Fibroblast of lung (primary cell): ENCODE measurements at regions not wholly inside any gene's neighbourhood (a gene's known extent, or its start where the extent isn't known, plus 50 kb on each side); places are given as distances from the start of the nearest gene placed in this dataset.

Experiments used
- DNase-seq, 2 donors: peaks; one replicate each; pipeline versions ENCODE4 v3.0.0 to v3.0.0-alpha.2; 2010; ENCODE audit warnings: low read depth in 2 of 2
- H2AFZ ChIP-seq: 2 replicates; pipeline ENCODE4 v1.5.1; 2012; ENCODE audit warnings: low read length, control low read depth, inconsistent platforms
- H3K27ac ChIP-seq: 2 replicates; pipeline ENCODE4 v1.5.1; 2011; ENCODE audit warnings: low read length, control low read depth; ENCODE audit not compliant: insufficient read depth
- H3K27me3 ChIP-seq: 2 replicates; pipeline ENCODE4 v1.5.1; 2011; ENCODE audit warnings: mild to moderate bottlenecking, low read length; ENCODE audit not compliant: control insufficient read depth, insufficient read depth
- H3K36me3 ChIP-seq: 2 replicates; pipeline ENCODE4 v1.5.1; 2011; ENCODE audit warnings: low read length; ENCODE audit not compliant: control insufficient read depth, insufficient read depth
- H3K4me1 ChIP-seq: 2 replicates; pipeline ENCODE4 v1.5.1; 2011; ENCODE audit warnings: low read length; ENCODE audit not compliant: control insufficient read depth, insufficient read depth; ENCODE audit errors: extremely low read depth
- H3K4me2 ChIP-seq: 2 replicates; pipeline ENCODE4 v1.5.1; 2011; ENCODE audit warnings: low read length, control low read depth; ENCODE audit not compliant: insufficient read depth; ENCODE audit errors: extremely low read depth
- H3K4me3 ChIP-seq, 4 experiments: fragments of 200-600 bp in 1 of 4; sonication (generic) in 1 of 4; replicated peaks in 1 of 4; 2 replicates each; pipeline ENCODE4 v1.5.1; 2011 to 2016; ENCODE audit warnings: low read length in 4 of 4, low read depth in 3 of 4, mild to moderate bottlenecking in 3 of 4, control low read depth in 2 of 4, inconsistent platforms in 1 of 4, mixed read lengths in 1 of 4; ENCODE audit not compliant: insufficient read depth in 1 of 4; ENCODE audit errors: control extremely low read depth in 1 of 4
- H3K79me2 ChIP-seq: 2 replicates; pipeline ENCODE4 v1.5.1; 2012; ENCODE audit warnings: mild to moderate bottlenecking, low read length, inconsistent platforms; ENCODE audit not compliant: control insufficient read depth, insufficient read depth
- H3K9ac ChIP-seq: 2 replicates; pipeline ENCODE4 v1.5.1; 2011; ENCODE audit warnings: mild to moderate bottlenecking, low read length, control low read depth; ENCODE audit not compliant: insufficient read depth
- H3K9me3 ChIP-seq: 2 replicates; pipeline ENCODE4 v1.5.1; 2012; ENCODE audit warnings: low read depth, low read length; ENCODE audit not compliant: control insufficient read depth, insufficient read depth
- H4K20me1 ChIP-seq: 2 replicates; pipeline ENCODE4 v1.5.1; 2011; ENCODE audit warnings: low read length; ENCODE audit not compliant: control insufficient read depth, insufficient read depth; ENCODE audit errors: extremely low read depth
- EZH2 ChIP-seq: IDR thresholded peaks from 2 replicates; pipeline ENCODE4 v1.5.1; 2012; ENCODE audit warnings: low read length, control low read depth, mild to moderate bottlenecking; ENCODE audit errors: missing control alignments
- TF ChIP-seq, protein P1 (sequence below), 2 donors: IDR thresholded peaks in 1 of 2; conservative IDR thresholded peaks in 1 of 2; 1 replicate in 1 of 2; 2 replicates in 1 of 2; pipeline ENCODE4 v1.5.1; 2011 to 2012; ENCODE audit warnings: low read length in 2 of 2, control low read depth in 1 of 2, inconsistent platforms in 1 of 2, low read depth in 1 of 2, mild to moderate bottlenecking in 1 of 2

DNA sequence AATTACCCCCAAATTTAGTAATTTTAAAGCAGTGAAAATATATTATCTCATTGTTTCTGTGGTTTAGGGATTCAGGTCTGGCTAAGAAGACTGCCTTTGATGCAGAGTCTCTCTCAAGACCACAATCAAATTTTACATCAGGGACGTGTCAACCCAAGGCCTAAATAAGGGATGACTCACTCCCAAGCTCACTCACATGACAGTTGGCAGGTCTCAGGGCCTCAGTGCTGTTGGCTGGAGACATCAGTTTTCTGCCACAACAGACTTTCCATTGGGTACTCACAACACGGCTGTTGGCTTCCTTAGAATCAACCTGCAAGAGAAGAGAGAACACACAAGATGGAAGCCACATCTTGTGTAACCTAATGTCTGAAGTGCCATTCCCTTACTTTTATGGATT is 377.3 kb downstream of the FAM181B start:
- Histone ChIP-seq H4K20me1 (no peaks in the 10 kb centered on the region), H3K4me2 (no peak overlapping the region), H3K9ac (no peak overlapping the region), H3K79me2 (no peaks in the 10 kb centered on the region), H3K4me1 (no peaks in the 10 kb centered on the region), H2AFZ (no peak overlapping the region), H3K36me3 (no peaks in the 10 kb centered on the region), H3K4me3 (no peak overlapping the region), H3K27ac (no peak overlapping the region), H3K9me3 (no peaks in the 10 kb centered on the region), H3K27me3 (no peaks in the 10 kb centered on the region)
- TF ChIP-seq, protein P1, sequence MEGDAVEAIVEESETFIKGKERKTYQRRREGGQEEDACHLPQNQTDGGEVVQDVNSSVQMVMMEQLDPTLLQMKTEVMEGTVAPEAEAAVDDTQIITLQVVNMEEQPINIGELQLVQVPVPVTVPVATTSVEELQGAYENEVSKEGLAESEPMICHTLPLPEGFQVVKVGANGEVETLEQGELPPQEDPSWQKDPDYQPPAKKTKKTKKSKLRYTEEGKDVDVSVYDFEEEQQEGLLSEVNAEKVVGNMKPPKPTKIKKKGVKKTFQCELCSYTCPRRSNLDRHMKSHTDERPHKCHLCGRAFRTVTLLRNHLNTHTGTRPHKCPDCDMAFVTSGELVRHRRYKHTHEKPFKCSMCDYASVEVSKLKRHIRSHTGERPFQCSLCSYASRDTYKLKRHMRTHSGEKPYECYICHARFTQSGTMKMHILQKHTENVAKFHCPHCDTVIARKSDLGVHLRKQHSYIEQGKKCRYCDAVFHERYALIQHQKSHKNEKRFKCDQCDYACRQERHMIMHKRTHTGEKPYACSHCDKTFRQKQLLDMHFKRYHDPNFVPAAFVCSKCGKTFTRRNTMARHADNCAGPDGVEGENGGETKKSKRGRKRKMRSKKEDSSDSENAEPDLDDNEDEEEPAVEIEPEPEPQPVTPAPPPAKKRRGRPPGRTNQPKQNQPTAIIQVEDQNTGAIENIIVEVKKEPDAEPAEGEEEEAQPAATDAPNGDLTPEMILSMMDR (conservative IDR thresholded peaks at IDR 0.05 in 1 of 2, IDR thresholded peaks at IDR 0.05 in 1 of 2; ENCODE audit: low read depth in 1 of 2, low read length in 2 of 2) = no peak
- TF ChIP-seq EZH2 = no peak
- DNase-seq = no peak

DNA sequence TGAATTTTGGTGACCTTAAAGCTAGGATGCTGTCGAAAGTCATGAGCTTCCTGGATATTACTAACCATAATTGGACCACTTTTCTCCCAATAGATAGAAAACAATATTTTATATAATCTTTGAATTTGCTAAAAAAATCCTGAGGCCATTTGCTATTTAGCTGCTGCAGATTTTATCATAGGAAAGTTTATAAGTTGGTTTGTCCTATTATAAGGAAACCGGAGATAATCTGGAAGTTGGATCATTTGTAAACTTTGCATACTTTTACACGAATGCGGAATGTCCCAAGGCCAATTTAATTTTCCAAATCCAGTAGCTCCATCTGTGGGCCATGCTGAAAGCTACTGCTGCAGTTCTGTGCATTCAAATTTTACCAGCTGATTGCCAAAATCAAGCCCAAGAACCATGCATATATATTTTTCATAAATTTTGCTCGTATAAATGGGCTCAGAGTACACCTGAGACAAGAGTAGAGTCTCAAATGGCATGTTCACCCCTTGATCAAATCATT is 378.3 kb downstream of the FAM181B start:
- Histone ChIP-seq H3K27me3 (no peaks in the 10 kb centered on the region), H3K36me3 (no peaks in the 10 kb centered on the region), H3K27ac (no peak overlapping the region), H3K4me3 (no peak overlapping the region), H3K9me3 (no peaks in the 10 kb centered on the region), H3K4me2 (no peak overlapping the region), H3K79me2 (no peaks in the 10 kb centered on the region), H2AFZ (no peak overlapping the region), H4K20me1 (no peaks in the 10 kb centered on the region), H3K9ac (no peak overlapping the region), H3K4me1 (no peaks in the 10 kb centered on the region)
- DNase-seq = no peak
- TF ChIP-seq, protein P1 (conservative IDR thresholded peaks at IDR 0.05 in 1 of 2, IDR thresholded peaks at IDR 0.05 in 1 of 2; ENCODE audit: low read depth in 1 of 2, low read length in 2 of 2) = no peak
- no peak for TF ChIP-seq EZH2

DNA sequence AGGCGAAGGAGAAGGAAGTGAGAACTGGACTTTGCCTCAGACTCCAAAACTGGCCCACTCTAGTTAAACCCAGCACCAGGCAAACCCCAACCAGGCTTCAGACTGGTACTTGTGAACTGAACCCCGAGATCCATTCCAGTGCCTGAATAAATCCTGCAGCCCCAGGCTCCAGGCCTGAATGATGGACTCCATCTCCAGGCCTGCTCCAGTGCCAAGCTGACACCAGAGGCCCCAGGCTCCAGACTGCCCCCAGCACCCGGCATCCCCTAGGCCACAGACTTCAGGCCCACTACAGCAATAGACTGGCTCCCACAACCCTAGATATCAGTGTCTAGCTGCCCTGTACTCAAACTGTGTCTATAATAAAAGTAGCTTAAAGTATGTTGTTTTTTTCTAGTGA is 406.8 kb downstream of the FAM181B start:
- Histone ChIP-seq H3K79me2 (no peaks in the 10 kb centered on the region), H3K36me3 (no peaks in the 10 kb centered on the region), H3K9ac (no peak overlapping the region), H3K4me1 (no peaks in the 10 kb centered on the region), H3K4me3 (no peak overlapping the region), H2AFZ (no peak overlapping the region), H3K4me2 (no peak overlapping the region), H4K20me1 (no peaks in the 10 kb centered on the region), H3K9me3 (no peaks in the 10 kb centered on the region), H3K27ac (no peak overlapping the region), H3K27me3 (no peaks in the 10 kb centered on the region)
- TF ChIP-seq EZH2 = no peak
- TF ChIP-seq, protein P1 (conservative IDR thresholded peaks at IDR 0.05 in 1 of 2, IDR thresholded peaks at IDR 0.05 in 1 of 2; ENCODE audit: low read depth in 1 of 2, low read length in 2 of 2) = no peak
- DNase-seq = no peak
